Endometrium (tissue), 2 donors: ENCODE measurements at regions not wholly inside any gene's neighbourhood (a gene's known extent, or its start where the extent isn't known, plus 50 kb on each side); places are given as distances from the start of the nearest gene placed in this dataset.

ENCODE experiments used
- FAIRE-seq: peaks from 2 replicates; lab custom pipeline; 2012; peaks lifted over from hg19 to GRCh38; lab: Jason Lieb, UNC
- donor health status: control.
- donor health status: control.

DNA sequence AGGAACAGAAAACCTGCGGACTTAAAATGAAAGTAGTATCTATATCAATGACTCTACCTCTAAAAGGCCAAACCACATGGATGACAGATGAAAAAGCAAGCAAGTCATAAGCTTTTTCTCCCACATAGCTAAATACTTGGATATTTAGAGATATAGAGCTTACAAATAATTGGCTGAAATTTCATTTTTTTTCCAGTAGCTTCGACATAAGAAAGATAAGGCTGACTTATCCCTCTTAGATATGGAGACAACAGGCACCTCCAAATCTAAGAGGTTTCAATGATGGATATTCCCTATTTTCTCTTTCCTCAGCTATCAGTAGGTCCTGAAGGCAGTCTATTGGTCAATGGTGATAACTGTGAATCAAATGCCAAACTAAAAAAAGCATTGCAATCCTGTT, 460.3 kb downstream of the MEIS1 start:
- FAIRE-seq = no peak

DNA sequence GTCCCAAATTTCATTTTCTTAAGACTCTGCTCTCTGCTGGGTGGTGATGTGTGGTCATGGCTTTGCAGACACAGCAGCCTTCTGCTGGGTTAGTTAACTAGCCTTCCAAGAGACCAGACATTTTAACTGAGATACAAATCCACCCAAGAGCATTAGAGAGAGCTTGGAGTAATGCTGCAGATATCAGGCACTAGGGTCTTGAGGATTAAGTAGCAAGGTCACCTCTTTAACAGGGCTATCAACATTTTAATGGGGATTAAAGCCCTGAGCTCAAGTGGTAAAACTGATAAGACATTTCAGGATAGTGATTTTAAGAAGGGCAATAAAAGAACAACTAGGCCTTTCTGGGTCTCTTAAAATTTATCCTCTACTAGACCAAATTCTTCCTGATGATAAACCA, 461.2 kb downstream of the MEIS1 start:
- FAIRE-seq = no peak

DNA sequence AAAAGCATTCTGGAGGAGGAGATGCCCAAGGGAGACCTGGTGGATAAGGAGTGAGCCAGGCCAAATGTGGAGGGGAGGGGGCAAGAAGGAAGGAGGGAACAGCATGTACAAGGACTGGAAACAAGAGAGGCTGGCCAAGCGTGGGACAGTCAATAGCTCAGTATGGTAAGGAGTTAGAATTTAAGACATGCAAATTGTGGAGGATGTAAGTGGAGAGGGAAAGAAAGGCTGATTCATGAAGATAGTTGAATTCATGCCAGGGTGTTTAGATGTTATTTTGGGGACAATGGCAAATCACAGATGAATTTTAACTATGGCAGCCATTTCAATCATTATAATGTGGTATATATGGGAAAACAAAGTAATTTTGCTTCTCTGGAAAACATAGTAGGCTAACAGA, 462.3 kb downstream of the MEIS1 start:
- FAIRE-seq = no peak

DNA sequence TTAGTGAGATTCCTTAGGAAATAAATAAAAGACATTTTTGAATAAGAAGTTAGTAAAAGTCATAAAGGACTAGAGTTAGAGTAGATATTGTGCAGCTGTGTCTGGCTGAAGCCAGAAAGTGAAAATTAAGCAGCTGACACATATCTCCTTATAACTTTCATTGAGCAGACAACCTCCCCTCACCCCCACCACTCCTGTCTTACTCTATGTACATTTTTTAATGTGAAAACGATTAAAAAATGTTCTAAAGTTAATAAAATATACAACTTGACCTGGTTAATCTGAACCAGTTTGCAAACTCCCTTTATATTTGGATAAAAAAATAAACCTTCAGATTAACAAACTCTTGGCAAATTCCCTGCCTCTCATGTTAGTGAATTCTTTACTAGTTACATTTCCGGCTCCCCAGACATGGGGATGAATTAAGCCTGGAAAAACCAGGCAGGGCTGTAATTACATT, 462.8 kb downstream of the MEIS1 start:
- peak; percentile 96 for FAIRE-seq

DNA sequence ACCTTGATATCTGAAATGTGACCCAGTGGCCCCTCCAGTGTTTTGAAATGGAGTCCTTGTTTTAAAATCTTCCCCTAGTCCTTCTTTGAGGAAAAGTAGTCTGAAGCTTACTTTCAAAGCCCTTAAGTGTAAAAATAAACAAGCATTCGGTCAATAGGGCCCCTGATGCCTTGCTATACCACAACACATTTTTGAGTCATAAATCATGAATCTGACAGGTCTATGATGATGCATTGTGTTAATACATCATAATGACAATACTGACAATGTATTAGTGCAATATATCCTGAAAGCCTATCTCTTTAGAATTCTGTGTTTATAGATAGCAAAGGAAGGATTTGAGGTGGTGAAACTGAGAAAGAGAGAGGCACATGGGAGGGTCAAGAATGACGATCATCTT, 464.2 kb downstream of the MEIS1 start:
- FAIRE-seq = no peak

DNA sequence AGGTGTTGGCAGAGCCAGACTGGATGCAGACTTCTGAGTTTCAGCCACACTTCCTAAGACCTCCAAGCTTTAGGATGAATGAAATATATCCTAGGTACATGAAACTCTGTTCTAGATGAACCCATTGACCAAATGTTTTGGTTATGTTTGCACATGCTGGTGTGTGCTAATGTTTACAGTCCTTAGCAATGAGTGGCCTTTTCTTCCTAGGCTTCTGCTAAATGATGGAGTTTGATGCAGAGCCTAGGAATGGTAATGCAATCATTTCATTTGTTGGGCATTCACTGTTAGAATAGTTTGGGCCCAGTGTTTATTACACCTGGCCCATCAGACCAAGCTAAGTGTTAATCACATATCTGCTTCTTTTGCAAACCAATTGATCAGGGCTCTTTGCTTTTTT, 464.7 kb downstream of the MEIS1 start:
- no peak for FAIRE-seq

DNA sequence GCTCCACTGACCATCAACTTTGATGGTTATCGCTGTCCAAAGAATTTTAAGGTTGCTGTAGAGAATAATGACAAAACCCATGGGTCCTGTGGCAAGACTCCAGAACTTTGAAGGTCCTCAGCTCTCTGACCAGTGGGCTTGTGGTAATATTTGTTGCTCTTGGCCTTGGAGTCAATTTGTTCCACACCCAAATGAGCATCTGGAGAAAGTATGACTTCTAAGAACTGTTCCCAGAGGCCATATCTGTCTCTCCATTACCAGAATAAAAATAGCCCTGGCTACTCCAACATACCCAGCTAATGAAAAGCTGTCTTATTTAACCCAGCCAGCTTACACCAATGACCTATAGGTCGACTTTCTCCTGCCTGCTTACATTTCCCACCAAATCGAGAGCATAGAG, 466.4 kb downstream of the MEIS1 start:
- peak; percentile 97 for FAIRE-seq

DNA sequence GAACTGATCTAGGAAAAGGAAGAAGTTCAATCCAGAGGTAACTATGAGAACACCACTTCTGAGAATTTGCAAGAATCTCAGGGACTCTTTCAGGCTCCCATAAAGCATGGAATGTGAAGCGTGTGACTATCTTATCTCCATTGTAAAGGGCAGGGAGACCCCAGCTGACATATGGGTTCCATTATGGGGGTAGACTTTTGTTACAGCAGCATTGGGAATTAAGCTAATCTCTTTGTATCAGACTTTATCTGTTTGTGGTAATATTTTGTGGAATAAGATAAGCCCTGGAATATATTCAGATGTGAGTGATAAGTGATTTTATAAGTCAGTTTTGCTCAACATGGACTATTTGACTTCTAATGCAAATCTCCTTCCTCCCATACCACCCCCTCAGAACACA, 468.3 kb downstream of the MEIS1 start:
- no peak for FAIRE-seq

DNA sequence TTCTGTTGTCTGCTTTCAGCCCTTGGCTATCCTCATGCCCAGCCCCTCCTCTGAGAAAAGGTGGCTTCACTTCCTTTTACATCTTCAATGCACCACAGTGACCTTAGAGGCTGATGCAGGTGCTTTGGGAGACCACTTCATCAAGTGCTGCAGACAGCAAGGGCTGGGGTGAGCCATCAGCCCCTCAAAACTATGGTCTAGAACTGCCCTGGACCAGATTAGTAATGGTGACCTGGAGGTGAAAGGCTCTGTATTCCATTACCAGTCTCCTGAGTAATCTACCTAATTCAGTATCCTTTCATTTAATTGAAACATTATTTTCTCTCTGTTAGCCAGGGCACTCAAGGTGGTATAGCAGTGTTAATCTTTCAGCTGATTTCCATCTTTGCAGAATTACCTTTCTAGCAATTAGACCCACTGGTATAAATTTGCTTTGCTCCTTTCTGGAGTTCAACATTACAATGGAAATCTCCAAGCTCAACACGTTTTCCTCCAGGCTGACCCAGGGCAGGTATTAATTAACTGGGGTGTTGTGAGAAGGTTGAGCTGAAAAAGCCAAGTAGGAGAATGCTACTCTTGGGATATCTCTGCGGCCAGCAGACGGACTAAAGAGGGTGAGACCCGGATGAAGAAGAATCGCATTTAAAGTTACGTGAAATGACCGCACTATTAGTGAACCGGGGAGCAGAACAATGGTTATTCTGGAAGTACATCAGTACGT, 469.0 kb downstream of the MEIS1 start:
- no peak for FAIRE-seq

DNA sequence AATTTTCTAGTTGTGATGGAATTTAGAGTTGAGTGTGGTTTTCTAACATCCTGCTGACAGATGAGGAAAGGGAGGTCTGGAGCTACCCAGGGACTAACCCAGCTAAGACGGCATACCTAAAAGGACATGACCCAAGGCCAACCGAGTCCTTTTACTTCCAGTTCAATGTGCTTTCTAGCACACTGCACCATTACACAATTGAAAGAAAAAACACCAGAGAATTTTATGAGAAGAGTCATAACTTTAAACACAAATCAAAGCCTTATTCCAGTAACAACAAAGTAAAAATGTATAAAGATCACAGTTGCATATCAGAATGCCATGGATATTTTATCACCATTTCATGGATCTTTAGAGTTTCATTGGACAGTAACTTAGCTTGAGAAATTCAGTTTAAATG, 480.3 kb downstream of the MEIS1 start:
- no peak for FAIRE-seq

DNA sequence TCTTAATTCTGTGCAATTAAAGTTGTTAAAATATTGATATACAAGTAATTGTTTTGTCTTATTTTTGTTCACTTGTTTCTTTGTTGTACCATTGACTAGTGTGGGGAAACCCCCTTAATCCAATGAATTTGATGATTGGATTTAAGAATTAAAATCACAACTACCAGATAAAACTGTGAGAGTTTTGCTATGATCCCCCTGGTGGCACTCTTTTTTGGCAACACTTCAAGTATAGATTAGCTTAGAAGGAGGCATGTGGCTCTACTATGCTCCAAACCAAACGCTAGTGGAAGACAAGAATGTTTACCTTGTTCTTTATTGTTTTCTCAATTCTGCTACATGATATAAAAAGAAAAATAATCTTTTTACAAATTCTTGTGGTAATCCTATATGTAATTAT, 477.8 kb upstream of the ETAA1 start:
- FAIRE-seq = no peak

DNA sequence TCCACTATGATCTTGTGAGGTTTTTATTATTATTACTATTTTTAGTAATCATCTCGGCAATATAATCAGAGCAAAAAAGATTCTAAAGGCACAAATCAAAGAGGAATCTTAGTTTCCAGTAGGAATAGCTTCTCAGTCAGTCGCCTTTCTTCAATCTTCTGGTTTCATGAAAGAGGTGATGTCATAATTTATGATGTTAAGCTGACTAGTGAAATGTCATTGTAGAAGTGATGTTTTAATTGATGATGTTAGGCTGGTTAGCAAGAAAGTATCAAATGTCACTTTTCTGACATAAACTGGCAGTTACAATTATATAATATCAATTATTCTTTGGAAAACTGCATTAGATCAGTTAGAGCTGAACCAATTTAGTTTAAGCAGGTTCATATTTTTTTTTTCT, 476.7 kb upstream of the ETAA1 start:
- no peak for FAIRE-seq

DNA sequence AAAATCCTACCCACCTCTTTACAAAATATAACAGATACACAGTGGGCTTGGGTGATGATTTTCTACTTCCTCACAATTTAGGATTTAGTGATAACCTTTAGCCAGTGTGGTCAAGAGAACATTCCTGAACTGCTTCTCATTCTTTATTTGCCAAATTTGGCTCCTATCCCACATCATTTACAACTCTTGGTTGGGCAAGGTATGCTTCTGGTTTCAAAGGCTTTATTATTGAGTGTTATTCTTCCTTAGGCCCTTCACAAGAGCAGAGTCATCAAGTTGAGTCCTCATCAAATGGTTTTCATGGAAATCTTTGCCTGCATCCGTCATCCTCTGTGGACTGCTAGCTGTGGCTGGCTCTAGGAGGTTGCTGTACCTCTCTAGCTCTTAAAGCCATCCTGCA, 472.0 kb upstream of the ETAA1 start:
- FAIRE-seq = no peak

DNA sequence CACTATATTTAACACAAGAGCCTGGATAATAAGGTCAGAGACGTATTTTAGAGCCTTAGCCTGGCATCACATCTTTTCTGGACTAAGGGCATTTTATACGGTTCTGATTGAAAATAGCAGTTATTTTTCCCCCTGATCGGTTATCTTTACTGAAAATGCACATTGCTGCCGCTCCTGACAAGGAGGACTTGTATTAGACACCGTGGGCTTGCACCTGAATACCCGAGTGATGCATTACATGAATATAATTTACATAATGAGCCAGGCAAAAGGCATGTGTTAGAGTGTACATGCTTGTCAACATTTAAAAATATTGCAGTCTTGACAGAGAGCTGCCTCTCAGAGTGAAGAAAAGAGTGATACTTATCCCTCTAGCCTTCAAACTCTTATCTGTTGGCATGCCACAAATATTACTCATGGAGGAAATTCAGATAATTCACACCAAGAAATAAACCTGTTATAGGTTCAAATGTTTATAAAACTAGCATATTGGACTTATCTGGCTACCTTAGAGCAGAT, 470.5 kb upstream of the ETAA1 start:
- FAIRE-seq = no peak

DNA sequence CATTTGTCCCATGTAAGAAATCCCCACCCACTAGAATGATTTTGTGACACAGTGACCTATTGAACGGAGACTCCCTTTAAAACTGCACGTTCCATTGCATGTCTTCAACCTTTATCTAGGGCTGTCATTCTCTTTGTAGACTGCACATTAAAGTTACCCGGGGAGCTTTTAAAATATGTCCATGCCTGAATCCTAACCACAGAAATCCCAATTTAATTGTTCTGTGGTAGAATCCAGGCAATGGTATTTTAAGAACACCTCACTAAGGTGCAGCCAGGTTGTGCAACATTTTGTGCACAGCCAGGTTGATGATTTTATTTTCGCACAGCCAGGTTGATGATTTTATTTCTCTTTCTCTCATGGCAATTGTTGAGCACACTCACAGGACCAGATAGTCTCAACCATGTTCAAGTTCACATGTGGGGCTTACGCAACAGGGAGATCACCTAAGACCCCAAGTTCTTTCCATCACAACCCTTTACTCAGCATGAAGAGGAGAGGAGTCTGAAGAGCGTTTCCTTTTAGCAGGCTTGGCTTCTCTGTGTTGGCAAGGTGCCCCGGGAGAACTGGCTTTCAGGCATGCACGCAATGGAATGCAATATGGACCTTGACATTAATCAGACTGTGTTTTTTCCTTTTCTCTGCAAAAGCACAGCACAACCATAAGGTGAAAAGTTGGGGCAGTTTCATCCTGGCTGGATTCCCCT, 467.3 kb upstream of the ETAA1 start:
- no peak for FAIRE-seq

DNA sequence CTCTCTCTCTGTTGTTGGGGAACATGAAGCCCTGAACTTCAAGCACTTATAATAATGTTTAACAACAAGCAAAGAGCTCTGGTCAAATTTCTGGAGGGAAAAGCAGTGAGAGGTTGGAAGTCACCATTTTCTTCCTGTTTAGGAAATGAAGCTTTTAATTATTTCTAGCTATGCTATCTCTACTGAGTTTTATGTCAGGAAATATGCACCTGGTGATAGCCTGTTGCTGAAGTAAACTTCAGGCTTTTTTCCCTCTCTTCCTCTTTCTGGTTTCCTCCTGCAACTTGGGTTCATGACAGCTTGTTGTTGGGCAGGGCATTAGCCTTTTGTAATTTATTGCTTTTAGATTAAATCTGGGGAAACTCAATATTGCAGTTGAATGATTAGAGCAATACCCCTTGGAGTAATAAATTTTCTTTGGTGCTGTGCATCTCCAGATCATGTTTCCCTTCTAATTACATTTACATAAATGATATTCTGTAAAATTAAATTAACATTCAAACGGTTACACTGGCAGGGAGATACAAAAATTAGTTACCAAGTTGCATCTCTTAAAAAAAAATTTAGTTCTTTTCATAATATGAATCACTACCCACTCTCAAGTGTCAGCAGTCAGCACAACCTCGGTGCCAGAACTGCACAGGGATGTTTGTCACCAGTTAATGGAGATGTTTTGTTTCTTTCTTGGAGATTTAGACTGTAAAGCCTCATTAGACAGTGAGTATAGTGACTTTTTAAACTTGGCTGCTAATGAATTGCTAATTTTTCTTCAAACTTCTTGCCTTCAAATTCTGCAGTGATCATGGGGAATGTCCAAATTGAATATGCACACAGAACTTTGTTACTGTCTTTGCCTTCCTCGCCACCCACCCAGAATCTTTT, 466.6 kb upstream of the ETAA1 start:
- FAIRE-seq = no peak

DNA sequence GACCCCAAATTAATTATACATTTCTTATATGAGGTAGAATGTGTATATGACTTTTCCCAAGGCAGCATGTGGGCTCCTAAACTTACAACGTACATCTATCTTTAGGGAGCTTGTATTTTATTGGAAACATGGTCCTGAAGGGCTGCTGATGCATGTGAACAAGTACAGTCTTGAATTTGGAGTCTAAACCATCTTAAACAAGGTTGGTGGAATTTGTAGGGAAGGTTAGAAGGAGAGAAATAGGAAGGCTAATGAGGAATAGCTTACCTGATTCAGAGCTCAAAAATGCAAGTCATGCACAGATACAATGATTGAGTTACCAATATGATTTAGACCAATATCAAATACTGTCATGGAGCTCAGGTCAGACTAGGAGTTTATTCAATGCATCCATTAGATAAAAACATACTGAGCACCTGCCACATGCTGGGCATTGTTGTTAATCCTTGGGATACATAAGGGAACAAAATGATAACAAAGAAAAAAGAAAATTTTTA, 458.6 kb upstream of the ETAA1 start:
- FAIRE-seq = no peak

DNA sequence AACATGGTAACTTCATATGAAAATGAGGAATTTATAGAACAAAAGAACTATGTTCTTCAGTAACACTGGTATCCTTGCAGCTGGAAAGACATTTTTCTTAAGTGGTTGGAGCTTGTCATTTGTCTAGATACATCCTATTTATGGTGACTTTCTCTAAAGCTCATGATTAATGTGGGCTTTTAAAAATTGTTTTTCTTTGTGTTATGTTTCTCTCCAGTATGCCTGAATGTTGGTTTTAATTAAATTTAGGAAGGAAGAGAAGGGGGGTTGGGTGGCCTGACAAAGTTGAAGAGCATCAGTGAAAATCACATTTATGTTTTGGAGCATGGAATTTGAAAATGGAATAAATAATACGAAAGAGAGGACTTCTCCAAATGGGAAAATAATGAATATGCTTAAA, 457.1 kb upstream of the ETAA1 start:
- no peak for FAIRE-seq

DNA sequence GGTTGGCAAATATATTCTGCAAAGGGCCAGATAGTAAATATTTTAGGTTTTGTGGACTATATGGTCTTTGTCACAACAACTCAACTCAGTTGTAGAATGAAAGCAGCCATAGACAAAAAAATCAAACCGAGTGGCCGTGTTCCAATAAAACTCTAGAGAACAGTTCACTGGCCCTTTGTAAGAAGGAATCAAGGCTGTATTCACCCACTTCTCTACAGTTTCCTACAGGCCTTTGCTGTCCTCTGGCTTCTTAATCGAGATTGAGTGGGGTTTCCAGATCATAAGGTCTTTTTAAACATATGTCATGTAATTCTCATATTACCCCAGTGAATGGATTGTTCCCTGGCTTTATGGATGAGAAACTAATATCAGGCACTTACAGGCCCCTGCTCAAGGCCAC, 448.9 kb upstream of the ETAA1 start:
- no peak for FAIRE-seq

DNA sequence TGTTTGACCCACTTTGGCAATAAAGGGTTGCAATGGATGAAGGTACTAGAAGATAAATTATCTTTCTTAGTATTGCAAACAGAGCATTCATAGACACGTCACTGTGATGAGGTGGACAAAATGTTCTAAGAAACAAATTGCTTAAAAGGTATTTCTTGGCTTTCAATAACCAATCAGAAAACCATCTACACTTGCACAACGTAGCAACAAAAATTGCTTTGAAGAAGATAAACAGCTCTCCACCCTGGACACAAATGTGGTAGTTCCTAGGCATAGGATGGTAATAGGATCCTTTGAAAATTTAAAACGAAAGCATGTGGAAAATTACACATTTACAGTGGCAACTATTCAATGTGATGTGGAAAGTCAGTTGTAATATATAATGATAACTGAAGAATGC, 439.9 kb upstream of the ETAA1 start:
- no peak for FAIRE-seq

DNA sequence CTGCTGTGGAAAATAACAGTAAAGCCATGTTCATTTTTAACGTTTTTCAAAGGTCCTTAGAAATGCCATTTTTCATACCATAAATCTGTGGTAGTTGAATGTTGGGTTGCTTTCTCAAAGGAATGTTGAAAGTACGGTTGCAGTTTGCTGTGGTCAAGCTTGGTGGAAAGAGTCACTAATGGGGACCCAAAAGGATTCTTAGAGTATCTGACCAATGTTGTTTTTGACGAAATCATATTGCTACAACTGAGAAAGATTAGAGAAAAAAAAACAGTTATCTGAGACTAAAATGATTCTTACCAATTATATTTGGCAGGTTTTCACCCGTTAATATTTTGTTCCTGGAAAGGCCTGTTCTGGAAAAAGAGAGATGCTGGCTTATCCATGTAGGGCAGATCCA, 439.5 kb upstream of the ETAA1 start:
- no peak for FAIRE-seq

DNA sequence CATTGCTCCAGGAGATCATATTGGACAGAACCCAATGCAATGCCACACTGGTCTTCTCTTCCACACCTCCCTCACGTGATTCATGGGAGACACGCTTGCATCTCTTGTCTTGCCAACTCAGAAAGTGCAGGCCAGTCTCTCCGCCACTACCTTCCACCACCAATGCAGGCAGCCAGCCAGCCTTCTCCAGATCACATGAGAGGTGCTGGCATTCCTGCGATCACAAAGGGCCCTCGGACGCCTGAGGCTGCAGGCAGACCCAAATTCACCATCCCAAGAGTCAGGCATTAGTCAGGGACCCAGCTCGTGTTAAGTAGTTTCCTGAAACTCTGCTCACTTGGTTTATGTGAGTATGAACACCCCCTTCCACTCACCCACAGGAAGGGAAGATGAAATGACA, 437.0 kb upstream of the ETAA1 start:
- no peak for FAIRE-seq

DNA sequence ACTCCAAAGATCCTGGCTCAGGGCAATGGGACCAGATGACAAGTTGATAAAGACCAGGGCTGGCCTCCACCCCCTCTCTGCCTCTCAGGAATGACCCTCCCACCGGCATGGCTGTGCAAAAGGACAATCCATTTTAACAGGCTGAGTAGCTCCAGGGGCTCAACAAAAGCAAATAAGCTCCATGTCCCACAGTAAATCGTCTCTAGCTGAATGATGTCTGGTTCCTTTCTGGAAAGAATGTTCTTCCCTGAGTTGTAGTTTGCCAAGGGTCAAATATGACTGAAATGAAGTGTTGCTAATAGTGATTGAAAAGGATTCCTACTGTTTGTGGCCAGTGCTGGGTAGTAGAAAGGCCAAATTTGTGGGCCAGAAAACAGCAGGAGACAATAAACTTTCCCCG, 434.4 kb upstream of the ETAA1 start:
- FAIRE-seq = no peak
